Midbrain (tissue), 1 donor: ENCODE measurements at regions not wholly inside any gene's neighbourhood (a gene's known extent, or its start where the extent isn't known, plus 50 kb on each side); places are given as distances from the start of the nearest gene placed in this dataset.

Source experiments
- DNase-seq: peaks from one replicate; lab custom pipeline; 2025; lab: John Stamatoyannopoulos, UW

DNA sequence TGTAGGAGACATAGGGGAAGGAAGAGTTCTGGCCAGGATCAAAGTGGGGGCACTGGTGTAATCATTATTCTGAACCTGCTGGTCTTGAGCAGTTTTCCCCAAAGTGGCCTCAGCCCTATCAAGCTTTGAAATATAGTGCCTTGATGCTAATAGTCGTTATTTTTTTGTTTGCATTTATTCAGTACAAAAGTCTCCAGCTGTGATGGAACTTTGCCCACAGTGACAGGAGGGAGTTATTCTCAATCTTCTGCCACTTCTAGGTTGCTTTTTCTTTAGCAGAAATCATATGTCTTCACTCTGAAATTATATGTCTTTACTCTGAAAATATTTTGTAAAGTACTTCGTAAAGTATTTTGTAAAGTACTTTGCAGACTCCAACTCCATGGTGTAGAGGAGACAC lies 93.1 kb downstream of the FAT3 start:
- DNase-seq, result no peak

GRCh38 chr11:92322225-92322624 lies 97.6 kb downstream of the FAT3 start:
- no peak for DNase-seq

DNA sequence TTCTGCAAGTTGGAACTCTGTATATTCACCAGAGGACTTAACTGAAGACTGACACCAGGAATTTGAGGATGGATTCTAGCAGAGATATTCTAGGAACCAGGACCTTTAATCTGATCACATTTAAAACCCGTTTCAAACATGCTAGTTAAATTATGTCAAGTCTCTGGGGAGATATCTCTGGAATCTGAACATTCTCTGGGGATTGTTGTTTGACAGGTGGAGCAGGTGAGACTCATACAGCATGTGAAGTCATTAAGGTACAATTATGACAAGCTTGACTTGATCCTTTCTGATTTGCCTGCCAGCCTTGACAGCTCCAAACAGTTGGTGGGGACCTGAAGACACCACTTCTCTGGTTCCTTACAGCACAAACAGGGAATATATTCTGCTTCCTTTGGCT lies 100.3 kb downstream of the FAT3 start:
- DNase-seq, result no peak

GRCh38 chr11:92325416-92325815 lies 100.8 kb downstream of the FAT3 start:
- no peak for DNase-seq

DNA sequence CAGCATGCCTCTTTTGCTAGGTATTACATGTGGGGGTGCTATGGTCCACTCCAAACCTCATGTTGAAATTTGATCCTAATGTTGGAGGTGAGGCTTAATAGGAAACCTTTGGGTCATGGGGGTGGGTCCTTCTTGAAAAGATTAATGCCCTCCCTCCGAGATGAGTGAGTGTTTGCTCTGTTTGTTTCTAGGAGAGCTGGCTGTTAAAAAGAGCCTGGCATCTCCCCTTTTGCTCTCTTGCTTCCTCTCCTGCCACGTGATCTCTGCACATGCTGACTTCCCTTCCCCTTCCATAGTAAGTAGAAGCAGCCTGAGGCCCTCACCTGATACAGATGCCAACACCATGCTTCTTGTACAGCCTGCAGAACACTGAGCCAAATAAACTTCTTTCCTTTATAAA lies 104.5 kb downstream of the FAT3 start:
- no peak for DNase-seq

DNA sequence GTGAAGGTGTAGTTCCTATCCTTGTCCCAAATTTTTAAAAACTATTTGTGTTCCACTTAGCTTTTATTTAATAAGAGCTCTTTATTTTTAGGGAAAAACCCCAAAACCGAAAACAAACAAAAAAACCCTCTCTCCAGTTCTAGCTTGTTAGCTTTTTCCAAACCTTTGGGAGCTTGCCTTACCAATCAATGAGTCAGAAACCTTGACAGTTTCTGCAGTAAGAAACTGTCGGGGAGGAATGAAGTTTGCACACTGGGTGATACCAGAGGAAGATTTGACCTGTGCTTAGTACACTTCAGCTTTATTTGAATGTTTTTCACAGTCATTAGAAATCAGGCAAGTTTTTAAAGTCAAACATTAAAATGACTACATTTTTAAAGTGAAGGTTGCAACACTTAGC lies 105.0 kb downstream of the FAT3 start:
- DNase-seq, result no peak

DNA sequence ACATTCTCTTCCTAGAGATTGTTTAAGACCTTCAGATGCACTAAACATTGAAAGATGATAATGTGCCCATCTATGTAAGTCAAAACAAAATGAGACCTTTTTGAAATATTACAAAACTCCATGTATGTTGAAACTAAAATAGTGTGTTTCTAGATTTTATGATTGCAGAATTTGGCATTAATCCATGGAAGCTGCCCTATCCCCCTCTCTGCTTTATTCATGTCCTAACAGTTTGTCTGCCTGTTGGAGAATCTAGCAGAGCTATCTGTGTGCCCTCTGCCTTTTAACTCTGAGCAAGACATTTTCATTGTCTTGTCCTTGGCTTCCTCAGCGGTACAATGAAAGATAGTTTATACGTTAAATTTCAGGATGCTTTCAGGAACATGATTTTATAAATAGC lies 105.5 kb downstream of the FAT3 start:
- DNase-seq, result no peak

GRCh38 chr11:92332986-92333385 lies 108.4 kb downstream of the FAT3 start:
- no peak for DNase-seq

- DNase-seq, result no peak
Measured at GRCh38 chr11:92340839-92341238, 116.2 kb downstream of the FAT3 start.

DNA sequence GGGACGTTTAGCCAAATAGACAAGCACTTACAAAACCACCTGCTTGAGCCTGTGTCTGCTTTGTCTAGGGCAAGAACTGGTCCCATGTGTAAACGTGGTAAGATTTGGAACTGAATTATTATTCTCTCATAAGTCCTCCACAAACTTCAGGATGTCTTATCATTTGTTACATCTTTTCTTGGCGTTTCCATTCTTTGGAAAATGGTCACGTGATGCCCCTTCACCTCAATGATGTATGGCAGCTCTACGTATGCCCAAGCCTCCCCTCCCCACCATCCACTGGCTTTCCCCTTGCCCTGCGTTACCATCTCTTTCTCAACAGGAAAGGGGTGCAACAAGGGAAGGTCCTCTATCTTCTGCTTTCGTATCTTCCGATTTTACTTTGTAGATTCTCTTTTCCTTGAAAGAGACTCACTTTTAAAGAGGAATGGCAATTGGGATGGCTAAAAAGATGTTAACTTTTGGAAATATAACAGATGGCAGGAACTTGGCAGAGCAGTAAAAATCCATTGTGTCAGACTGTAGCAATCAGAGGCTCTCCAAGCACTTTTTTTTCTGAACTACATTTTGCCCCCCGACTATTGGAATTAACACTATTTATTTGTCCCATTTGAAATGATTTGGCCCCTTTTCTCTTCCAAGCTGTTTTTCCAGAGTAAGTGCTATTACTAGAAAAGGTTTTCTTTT lies 117.6 kb downstream of the FAT3 start:
- DNase-seq, result no peak

DNA sequence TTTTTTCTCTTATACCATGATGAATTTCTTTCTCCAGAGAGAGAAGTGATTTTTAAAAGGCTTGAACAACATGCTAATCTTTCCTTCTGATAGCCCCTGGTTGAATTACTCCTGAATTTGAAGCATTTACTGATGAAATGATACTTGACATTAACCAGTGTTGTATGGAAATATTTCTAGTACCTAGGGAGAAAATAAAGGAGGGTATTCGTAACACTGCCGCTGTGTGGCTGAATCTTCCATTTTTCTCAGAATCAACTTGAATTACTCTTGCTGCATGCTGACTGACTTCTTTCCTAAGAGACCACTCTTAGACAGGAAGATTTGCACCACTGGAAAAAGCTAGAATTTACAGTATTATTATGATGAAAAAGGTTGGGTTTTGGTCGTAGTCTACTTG lies 118.3 kb downstream of the FAT3 start:
- DNase-seq, result no peak

DNA sequence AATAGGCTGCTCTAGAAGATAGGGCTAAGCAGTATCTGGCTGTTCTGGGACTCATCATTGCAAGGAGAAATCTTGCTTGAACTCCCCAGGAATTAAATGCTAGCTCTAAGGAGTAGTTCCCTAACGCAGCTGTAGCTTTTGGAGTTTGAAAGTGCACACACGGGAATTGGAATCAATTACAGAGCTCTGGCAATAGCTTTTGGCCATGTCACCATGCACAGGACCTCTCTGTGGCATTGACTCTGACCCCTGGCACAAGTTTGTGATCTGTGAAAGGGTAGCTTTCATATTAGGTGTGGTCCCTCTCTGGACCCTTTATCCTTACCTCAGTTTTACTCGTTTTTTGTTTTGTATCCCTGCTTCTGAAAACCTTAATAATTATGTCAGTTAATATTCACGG lies 121.6 kb downstream of the FAT3 start:
- DNase-seq, result no peak

- no peak for DNase-seq
Measured at GRCh38 chr11:92347454-92347853, 122.8 kb downstream of the FAT3 start.

DNA sequence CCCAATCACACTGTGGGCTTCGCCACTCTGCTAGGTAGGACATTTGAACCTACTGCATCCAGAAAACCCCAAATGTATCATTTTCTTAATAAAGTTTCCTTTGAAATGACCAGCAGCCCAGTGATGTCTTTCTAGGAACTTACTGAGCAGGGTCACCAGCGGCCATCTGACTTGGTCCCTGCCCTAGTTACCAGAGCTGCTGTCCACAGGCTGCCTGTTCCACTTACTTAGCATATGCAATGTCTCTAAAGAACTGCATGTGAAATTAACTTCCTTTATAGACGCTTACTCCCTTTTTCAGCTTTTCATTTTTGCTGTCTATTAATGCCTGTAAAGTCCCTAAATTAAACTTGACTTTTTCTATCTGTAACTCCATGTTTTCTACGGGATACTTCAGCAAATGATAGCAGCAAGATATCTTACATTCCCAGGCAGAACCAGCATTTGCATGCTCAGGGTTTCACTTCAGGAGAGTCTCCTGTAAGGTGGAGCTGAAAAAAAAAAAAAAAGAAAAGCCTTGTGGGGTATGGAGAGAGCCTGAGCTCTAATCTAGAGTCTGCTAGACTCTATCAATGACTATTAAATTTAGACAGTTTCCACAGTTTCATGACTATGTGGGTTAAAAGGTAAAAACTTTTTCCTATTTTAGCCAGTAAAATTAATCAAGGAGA lies 125.0 kb downstream of the FAT3 start:
- no peak for DNase-seq

DNA sequence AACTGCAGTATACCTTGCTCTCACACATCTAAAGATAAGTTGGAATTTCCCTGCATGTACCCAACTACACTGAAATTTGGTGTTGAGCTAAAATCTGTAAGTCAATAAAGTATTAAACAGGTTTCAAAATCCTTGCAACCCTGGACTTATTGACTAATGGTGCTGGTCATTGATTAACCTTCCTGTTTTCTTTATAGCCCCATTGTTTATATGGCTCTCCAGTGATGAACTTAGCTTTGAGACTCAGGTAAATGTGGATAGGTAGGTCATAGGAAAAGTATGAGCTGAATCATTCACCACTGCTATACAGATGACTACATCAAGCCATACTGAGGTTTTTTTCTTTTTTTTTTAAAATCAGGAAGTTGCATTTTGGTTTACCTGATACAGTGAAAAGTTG lies 132.7 kb downstream of the FAT3 start:
- DNase-seq, result no peak

- no peak for DNase-seq
Measured at GRCh38 chr11:92357841-92358240, 133.2 kb downstream of the FAT3 start.

DNA sequence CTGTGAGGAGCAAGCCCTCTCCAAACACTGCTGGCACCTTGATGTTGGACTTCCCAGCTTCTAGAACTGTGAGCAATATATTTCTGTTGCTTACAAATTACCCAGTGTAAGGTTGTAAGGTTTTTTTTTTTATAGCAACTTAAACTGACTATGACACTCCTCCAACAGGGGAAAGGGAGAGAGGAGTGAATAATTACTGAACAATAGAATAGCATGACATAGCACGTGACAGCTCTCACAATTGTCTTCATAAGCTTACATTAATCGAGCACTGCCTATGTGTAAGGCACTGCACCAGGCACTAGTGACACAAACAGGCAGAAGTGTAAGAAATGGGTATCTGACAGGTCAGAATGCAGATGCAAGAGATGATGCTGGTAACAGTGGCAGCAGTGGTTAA lies 136.9 kb downstream of the FAT3 start:
- DNase-seq, result no peak

DNA sequence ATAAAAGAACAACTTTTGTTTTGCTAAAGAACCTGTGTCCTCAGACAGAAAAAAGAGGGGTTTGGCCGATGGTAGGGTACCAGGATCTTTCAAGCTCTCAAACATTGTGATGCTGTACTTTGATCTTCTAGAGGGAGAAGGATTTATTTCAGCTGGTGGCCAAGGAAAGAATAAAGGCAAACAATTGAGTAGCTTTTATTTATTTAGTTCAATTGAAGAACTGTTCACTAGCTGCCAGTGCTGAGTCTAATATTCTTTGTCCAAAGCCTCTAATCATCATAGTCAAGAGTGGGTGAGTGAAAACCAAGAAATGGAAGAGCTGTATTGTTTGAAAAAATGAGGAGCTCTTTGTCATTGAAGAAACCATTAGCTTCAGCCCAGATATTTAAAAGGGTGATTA lies 138.4 kb downstream of the FAT3 start:
- DNase-seq, result no peak

DNA sequence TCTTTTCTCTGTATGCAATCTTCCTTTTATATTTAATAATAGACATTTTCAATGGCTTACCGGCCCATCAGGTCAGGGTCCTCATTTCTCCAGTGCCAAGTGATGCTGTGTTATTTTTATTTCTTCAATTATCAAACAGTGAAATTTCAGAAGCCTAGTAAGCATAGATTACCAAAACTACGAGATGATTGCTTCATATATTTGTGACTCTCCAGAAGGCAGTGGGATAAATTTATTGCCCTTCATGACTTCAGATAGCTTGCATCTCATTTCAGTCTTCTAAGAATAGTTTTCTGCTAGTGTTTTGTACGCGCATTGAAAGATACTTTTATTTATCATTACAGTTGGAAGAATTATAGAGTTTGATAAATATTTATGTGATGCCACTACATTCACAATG lies 139.6 kb downstream of the FAT3 start:
- DNase-seq, result no peak

DNA sequence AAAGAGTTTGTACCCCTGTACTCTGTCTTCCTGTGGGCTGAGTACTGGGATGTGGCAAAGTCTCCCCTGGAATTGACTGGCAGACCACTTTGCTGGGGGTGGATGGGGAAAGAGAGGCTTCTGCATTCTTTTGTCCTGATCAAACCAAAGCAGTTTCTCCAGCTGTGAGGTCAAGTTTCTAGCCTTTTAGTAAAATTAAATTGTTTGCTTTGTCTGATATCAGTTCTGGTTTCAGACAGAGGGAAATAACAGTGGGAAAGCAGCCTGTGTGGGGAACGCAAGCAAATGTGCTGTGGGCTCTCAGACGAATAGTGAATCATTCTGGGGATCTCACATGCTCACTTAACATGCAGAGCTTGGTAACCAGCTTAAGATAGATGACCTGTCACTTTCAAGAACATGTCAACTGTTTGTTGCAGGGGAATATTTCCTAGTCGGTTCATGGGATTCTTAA lies 151.6 kb downstream of the FAT3 start:
- no peak for DNase-seq

- DNase-seq, result no peak
Measured at GRCh38 chr11:92376680-92377079, 152.1 kb downstream of the FAT3 start.

- DNase-seq, result no peak
Measured at GRCh38 chr11:92380882-92381281, 156.3 kb downstream of the FAT3 start.

- no peak for DNase-seq
Measured at GRCh38 chr11:92382311-92382710, 157.7 kb downstream of the FAT3 start.

DNA sequence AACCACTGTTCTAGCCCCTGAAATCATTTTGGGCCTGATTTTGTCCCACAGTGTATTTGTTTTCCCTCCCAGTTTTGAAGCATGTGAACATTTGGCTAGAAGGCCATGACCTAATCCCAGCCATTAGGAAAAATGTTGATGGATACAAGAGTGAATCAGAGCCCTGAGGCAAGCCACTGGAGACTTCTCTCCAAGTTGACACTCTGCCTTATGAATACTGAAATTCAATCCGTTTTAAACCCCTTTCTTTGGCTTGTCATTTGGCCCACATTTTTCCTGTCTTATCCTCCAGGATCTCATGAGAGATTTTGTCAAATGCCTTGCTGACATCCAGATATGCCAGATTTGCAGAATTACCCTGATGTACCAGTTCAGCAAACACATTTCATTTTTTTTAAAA lies 158.8 kb downstream of the FAT3 start:
- no peak for DNase-seq
